DMS153 treated with DMSO at 0.1 percent for 48 hours (cell line): ENCODE measurements at regions not wholly inside any gene's neighbourhood (a gene's known extent, or its start where the extent isn't known, plus 50 kb on each side); places are given as distances from the start of the nearest gene placed in this dataset.

Experiments
- DNase-seq: peaks from one replicate; lab custom pipeline; 2025; ENCODE audit not compliant: unreplicated experiment; lab: John Stamatoyannopoulos, UW

DNA sequence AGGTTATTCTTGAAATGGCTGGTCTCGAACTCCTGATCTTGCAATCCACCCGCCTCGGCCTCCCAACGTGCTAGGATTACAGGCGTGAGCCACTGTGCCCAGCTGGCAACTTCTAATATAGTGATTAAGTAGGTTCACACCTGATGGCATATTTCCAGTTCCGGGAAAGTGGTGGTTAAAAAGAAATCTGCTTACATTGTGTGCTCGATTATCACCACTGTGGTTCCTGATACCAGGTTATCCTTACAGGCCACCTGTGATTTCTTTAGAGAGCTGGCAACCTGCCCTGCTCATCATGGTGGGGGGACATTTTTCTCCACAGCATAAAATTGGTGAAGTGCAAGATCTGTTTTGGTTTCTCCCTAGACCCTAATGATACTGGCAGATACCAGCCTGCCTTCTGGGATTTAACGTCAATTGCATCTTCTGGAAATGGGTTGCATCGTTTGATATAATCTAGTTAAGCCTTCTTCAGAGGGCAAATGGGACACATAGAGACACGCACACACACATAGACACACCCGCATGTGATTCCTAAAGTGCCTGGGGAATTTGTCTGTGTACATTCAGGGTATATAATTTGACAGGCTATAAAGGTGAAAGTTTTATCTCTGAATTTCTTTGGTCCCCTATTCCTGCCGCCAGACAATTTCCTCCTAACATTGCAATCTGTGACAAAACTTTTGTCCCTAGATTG lies 49.7 kb upstream of the CITED2 start:
- no peak for DNase-seq
